HepG2 (cell line): ENCODE measurements at regions not wholly inside any gene's neighbourhood (a gene's known extent, or its start where the extent isn't known, plus 50 kb on each side); places are given as distances from the start of the nearest gene placed in this dataset.

Experiments
- ATAC-seq: fragments of 200-7000 bp; cut with Tn5 transposase; 3 replicates; pipeline ENCODE4 v1.9.1; 2020; ENCODE audit warnings: mild to moderate bottlenecking, moderate library complexity
- BruUV-seq: library from RNA; stranded (reverse); fragments of 400-500 nt; replicated peaks from 2 replicates; lab custom pipeline; 2021; lab: Mats Ljungman, UMichigan
- CTCF ChIA-PET: fragments of 300-600 bp; formaldehyde crosslinking; extraction: SDS; loops from one replicate; lab custom pipeline; 2021; ENCODE audit warnings: low total read pairs, inconsistent platforms, low intra/inter-chr PET ratio; lab: Yijun Ruan, JAX
- POLR2A ChIA-PET: fragments of 350-600 bp; sonication (Branson Sonifier 250); formaldehyde crosslinking; loops from one replicate; lab custom pipeline; 2020; ENCODE audit warnings: antibody characterized with exemption, inconsistent platforms; lab: Yijun Ruan, JAX
- DNase-seq: peaks from one replicate; pipeline ENCODE4 v3.0.0-alpha.2; 2015; ENCODE audit warnings: low spot score
- FAIRE-seq: peaks from 3 replicates; lab custom pipeline; 2011; peaks lifted over from hg19 to GRCh38; lab: Jason Lieb, UNC
- H2AFZ ChIP-seq: one replicate; pipeline ENCODE4 v1.6.1; 2011; ENCODE audit warnings: low read length, inconsistent platforms
- H3K27ac ChIP-seq: fragments of 300-600 bp; 3 replicates; pipeline ENCODE4 v1.8.0; 2011; ENCODE audit warnings: mixed run types, mild to moderate bottlenecking, mixed read lengths, low read length, inconsistent platforms; ENCODE audit not compliant: insufficient read depth; ENCODE audit errors: extremely low read length
- H3K27me3 ChIP-seq, 2 experiments: fragments of 200-600 bp in 1 of 2; 2 replicates in 1 of 2; 3 replicates in 1 of 2; pipeline versions ENCODE4 v1.6.0 to v1.8.0; 2011; ENCODE audit warnings: low read length in 2 of 2, mild to moderate bottlenecking in 2 of 2, moderate library complexity in 2 of 2, inconsistent platforms in 1 of 2; ENCODE audit not compliant: insufficient read depth in 2 of 2, control insufficient read depth in 1 of 2
- H3K36me3 ChIP-seq, 2 experiments: fragments of 200-600 bp in 1 of 2; replicated peaks in 1 of 2; 2 replicates in 1 of 2; 3 replicates in 1 of 2; pipeline versions ENCODE4 v1.5.1 to v1.8.0; 2011; ENCODE audit warnings: low read length in 2 of 2, inconsistent platforms in 1 of 2; ENCODE audit not compliant: insufficient read depth in 2 of 2, control insufficient read depth in 1 of 2
- H3K4me1 ChIP-seq: 2 replicates; pipeline ENCODE4 v1.5.1; 2012; ENCODE audit warnings: low read length, inconsistent platforms; ENCODE audit not compliant: insufficient read depth
- H3K4me2 ChIP-seq: 2 replicates; pipeline ENCODE4 v1.6.0; 2011; ENCODE audit warnings: low read depth, low read length, inconsistent platforms
- H3K4me3 ChIP-seq, 3 experiments: fragments of 200-600 bp in 1 of 3; sonication (generic), shearing (Covaris generic) in 1 of 3; replicated peaks in 1 of 3; 2 replicates each; pipeline ENCODE4 v1.5.1; 2011 to 2016; ENCODE audit warnings: low read length in 3 of 3, inconsistent platforms in 2 of 3, low read depth in 2 of 3, mild to moderate bottlenecking in 2 of 3, control low read depth in 1 of 3, mixed read lengths in 1 of 3; ENCODE audit not compliant: insufficient read depth in 1 of 3
- H3K79me2 ChIP-seq: one replicate; pipeline ENCODE4 v1.6.1; 2011; ENCODE audit warnings: low read length, inconsistent platforms; ENCODE audit not compliant: insufficient read depth
- H3K9ac ChIP-seq: 2 replicates; pipeline ENCODE4 v1.6.0; 2011; ENCODE audit warnings: mild to moderate bottlenecking, low read depth, low read length, inconsistent platforms; ENCODE audit not compliant: insufficient read depth
- H3K9me3 ChIP-seq: 2 replicates; pipeline ENCODE4 v1.5.1; 2012; ENCODE audit warnings: mild to moderate bottlenecking, low read length
- H4K20me1 ChIP-seq: 2 replicates; pipeline ENCODE4 v1.6.0; 2011; ENCODE audit warnings: inconsistent platforms, mild to moderate bottlenecking, low read length, moderate library complexity; ENCODE audit not compliant: insufficient read depth
- AKNA ChIP-seq: sonication (generic); formaldehyde crosslinking; IDR thresholded peaks from 2 replicates; pipeline ENCODE4 v1.4.0; 2020; ENCODE audit warnings: missing genetic modification reagents, borderline replicate concordance
- ARID5B ChIP-seq: IDR thresholded peaks from 2 replicates; pipeline ENCODE4 v1.4.0; 2020; ENCODE audit warnings: mild to moderate bottlenecking, missing genetic modification reagents
- CEBPB ChIP-seq: IDR thresholded peaks from 2 replicates; pipeline ENCODE4 v1.6.1; 2011; ENCODE audit warnings: low read depth, low read length, improper control_type of control experiment, borderline replicate concordance
- CHCHD3 ChIP-seq: sonication (generic); formaldehyde crosslinking; IDR thresholded peaks from 2 replicates; pipeline ENCODE4 v1.8.0; 2022; ENCODE audit warnings: mild to moderate bottlenecking, missing genetic modification reagents, moderate library complexity
- ZNF460 ChIP-seq: sonication (generic); formaldehyde crosslinking; IDR thresholded peaks from 2 replicates; pipeline ENCODE4 v1.5.1; 2020; ENCODE audit warnings: missing genetic modification reagents, mild to moderate bottlenecking, borderline replicate concordance
- ZSCAN22 ChIP-seq: sonication (generic); formaldehyde crosslinking; IDR thresholded peaks from 2 replicates; pipeline ENCODE4 v1.4.0; 2020; ENCODE audit warnings: mild to moderate bottlenecking, missing genetic modification reagents
- whole genome bisulfite sequencing: methylation state at CpG from one replicate; pipeline ENCODE4 v1.1.6; 2017; ENCODE audit warnings: low lambda C conversion rate; 5-methylcytosine and 5-hydroxymethylcytosine counted together
- in situ Hi-C: cut with HindIII; loops from 2 replicates; pipeline ENCODE4 v1.10.0; 2017; ENCODE audit warnings: low pct_unique_long_range_greater_than_20kb; ENCODE audit not compliant: extremely low pct_ligation_motif_present
- intact Hi-C: fragments of 100-400 bp; cut with micrococcal nuclease; formaldehyde crosslinking; loops from one replicate; pipeline ENCODE4 v1.10.0; 2022; ENCODE audit not compliant: unreplicated experiment

DNA sequence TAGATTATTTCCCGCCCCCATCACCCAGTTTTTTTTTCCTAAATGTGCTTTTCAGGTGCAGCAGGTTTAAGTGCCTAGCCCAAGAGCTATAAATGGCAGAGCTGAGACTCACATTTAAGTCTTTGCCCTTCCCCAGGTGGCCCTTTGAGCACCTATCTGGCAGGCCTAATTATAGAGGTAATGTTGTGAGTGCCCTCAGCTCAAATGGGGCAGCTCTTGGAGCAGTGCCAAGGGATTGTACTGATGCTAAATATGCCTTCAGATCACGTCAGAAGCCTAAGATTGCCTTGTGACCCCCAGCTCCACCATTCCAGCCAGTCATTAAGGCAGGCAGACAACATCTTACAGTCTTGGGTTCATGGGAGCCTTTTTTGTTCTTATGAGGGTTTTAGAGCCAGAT is 159.5 kb downstream of the RPLP1 start (continued):
- TF ChIP-seq ARID5B (no peak), ZSCAN22 (no peak), ZNF460 (CRISPR knock-in tag) (no peak), AKNA (no peak)

- POLR2A ChIA-PET: no interaction called here
- Histone ChIP-seq H3K4me1 (no peaks in the 10 kb centered on the region), H2AFZ (no peak overlapping the region), H3K27ac (no peak overlapping the region), H3K4me2 (no peak overlapping the region), H3K9ac (no peak overlapping the region), H4K20me1 (peaks cover 43% of the 10 kb centered on the region), H3K79me2 (no peaks in the 10 kb centered on the region), H3K4me3 (no peak overlapping the region), H3K36me3 (no peaks in the 10 kb centered on the region), H3K27me3 (peaks cover 2 to 77% of the 10 kb centered on the region in 2 experiments; a peak in 4 of 5 replicates), H3K9me3 (no peaks in the 10 kb centered on the region)
- peak; percentile 55 for TF ChIP-seq CEBPB
- no peak for TF ChIP-seq CHCHD3 (CRISPR knock-in tag)
- 38% methylated on average over 6 of the region's 6 CpGs for WGBS
- FAIRE-seq: no peak
- no peak for ATAC-seq
- CTCF ChIA-PET: no interaction called here
- no peak for DNase-seq
- no TSS peak for BruUV-seq
- in situ Hi-C loops (no loop called here), intact Hi-C loops (no loop called here)
Measured at GRCh38 chr15:69613182-69613581, 160.6 kb downstream of the RPLP1 start.
